Smooth muscle cell (in vitro differentiated cells): ENCODE measurements at regions not wholly inside any gene's neighbourhood (a gene's known extent, or its start where the extent isn't known, plus 50 kb on each side); places are given as distances from the start of the nearest gene placed in this dataset.

Experiments
- DNase-seq: peaks from one replicate; lab custom pipeline; 2025; ENCODE audit not compliant: unreplicated experiment; lab: John Stamatoyannopoulos, UW
- H2AFZ ChIP-seq: fragments of 200-600 bp; sonication (generic); 2 replicates; pipeline ENCODE4 v1.6.0; 2016; ENCODE audit warnings: antibody characterized with exemption, low read depth, mild to moderate bottlenecking
- H3F3A ChIP-seq: fragments of 200-600 bp; sonication (generic); 2 replicates; pipeline ENCODE4 v1.6.0; 2017; ENCODE audit warnings: antibody characterized with exemption, low read depth
- H3K27ac ChIP-seq: fragments of 200-600 bp; sonication (generic); 2 replicates; pipeline ENCODE4 v1.5.1; 2016; ENCODE audit warnings: low read depth, mild to moderate bottlenecking
- H3K27me3 ChIP-seq: fragments of 200-600 bp; sonication (generic); 2 replicates; pipeline ENCODE4 v1.6.1; 2016; ENCODE audit warnings: low read depth, mild to moderate bottlenecking
- H3K36me3 ChIP-seq: fragments of 200-600 bp; sonication (generic); 2 replicates; pipeline ENCODE4 v1.5.1; 2016; ENCODE audit warnings: low read depth
- H3K4me1 ChIP-seq: fragments of 200-600 bp; sonication (generic); 2 replicates; pipeline ENCODE4 v1.5.1; 2016; ENCODE audit warnings: low read depth
- H3K4me2 ChIP-seq: fragments of 200-600 bp; sonication (generic); 2 replicates; pipeline ENCODE4 v1.6.0; 2016; ENCODE audit warnings: mild to moderate bottlenecking
- H3K4me3 ChIP-seq: fragments of 200-600 bp; sonication (generic); 2 replicates; pipeline ENCODE4 v1.5.1; 2016; ENCODE audit warnings: mild to moderate bottlenecking
- H3K79me2 ChIP-seq: fragments of 200-600 bp; sonication (generic); 2 replicates; pipeline ENCODE4 v1.6.0; 2016; ENCODE audit warnings: low read depth, mild to moderate bottlenecking
- H3K9ac ChIP-seq: fragments of 200-600 bp; sonication (generic); 2 replicates; pipeline ENCODE4 v1.6.0; 2016; ENCODE audit warnings: low read depth
- H3K9me3 ChIP-seq: fragments of 200-600 bp; sonication (generic); replicated peaks from 2 replicates; pipeline ENCODE4 v1.5.1; 2016; ENCODE audit warnings: low read depth
- H4K20me1 ChIP-seq: fragments of 200-600 bp; sonication (generic); 2 replicates; pipeline ENCODE4 v1.6.0; 2016; ENCODE audit warnings: low read depth
- CTCF ChIP-seq: fragments of 200-600 bp; sonication (generic); IDR thresholded peaks from 2 replicates; pipeline ENCODE4 v1.5.1; 2017; ENCODE audit warnings: borderline replicate concordance, mild to moderate bottlenecking, antibody characterized with exemption; ENCODE audit not compliant: insufficient read depth, poor library complexity, severe bottlenecking
- WGBS: methylation state at CpG from one replicate; pipeline ENCODE4 v1.1.7; 2016; ENCODE audit warnings: low lambda C conversion rate; 5-methylcytosine and 5-hydroxymethylcytosine counted together

GRCh38 chr16:77014441-77014840 lies 176.5 kb upstream of the MON1B start:
- H3K9ac ChIP-seq: no peak overlapping the region
- no peaks in the 10 kb centered on the region for H3K4me1 ChIP-seq
- H3K4me2 ChIP-seq: no peak overlapping the region
- H3K4me3 ChIP-seq: no peak overlapping the region
- no peaks in the 10 kb centered on the region for H3K79me2 ChIP-seq
- H2AFZ ChIP-seq: no peak overlapping the region
- H3F3A ChIP-seq: peaks cover 11% of the 10 kb centered on the region
- no peaks in the 10 kb centered on the region for H3K27me3 ChIP-seq
- no peak overlapping the region for H3K27ac ChIP-seq
- H4K20me1 ChIP-seq: no peaks in the 10 kb centered on the region
- WGBS: 76% methylated on average over 2 of the region's 2 CpGs
- no peaks in the 10 kb centered on the region for H3K9me3 ChIP-seq
- no peaks in the 10 kb centered on the region for H3K36me3 ChIP-seq
- no peak for DNase-seq
- TF ChIP-seq CTCF: no peak

GRCh38 chr16:77030600-77030999 lies 160.4 kb upstream of the MON1B start:
- no peak for TF ChIP-seq CTCF
- 34% methylated on average over 1 of the region's 1 CpG for WGBS
- Histone ChIP-seq H3K27me3 (no peaks in the 10 kb centered on the region), H3K4me1 (no peaks in the 10 kb centered on the region), H4K20me1 (no peaks in the 10 kb centered on the region), H3K27ac (no peak overlapping the region), H3K79me2 (no peaks in the 10 kb centered on the region), H3K4me3 (no peak overlapping the region), H3K9ac (no peak overlapping the region), H3K9me3 (no peaks in the 10 kb centered on the region), H3F3A (peaks cover 6% of the 10 kb centered on the region), H3K36me3 (no peaks in the 10 kb centered on the region), H2AFZ (no peak overlapping the region), H3K4me2 (peak overlapping the region; percentile 59)
- DNase-seq: no peak

GRCh38 chr16:77033516-77033915 lies 157.5 kb upstream of the MON1B start:
- no peak overlapping the region for H3K27ac ChIP-seq
- peaks cover 6% of the 10 kb centered on the region for H3F3A ChIP-seq
- WGBS: 90% methylated on average over 2 of the region's 2 CpGs
- H3K27me3 ChIP-seq: no peaks in the 10 kb centered on the region
- no peak overlapping the region for H3K4me3 ChIP-seq
- no peak for TF ChIP-seq CTCF
- no peaks in the 10 kb centered on the region for H4K20me1 ChIP-seq
- no peak overlapping the region for H3K4me2 ChIP-seq
- no peaks in the 10 kb centered on the region for H3K79me2 ChIP-seq
- no peak for DNase-seq
- H3K9me3 ChIP-seq: no peaks in the 10 kb centered on the region
- H3K9ac ChIP-seq: no peak overlapping the region
- H3K4me1 ChIP-seq: no peaks in the 10 kb centered on the region
- H2AFZ ChIP-seq: no peak overlapping the region
- no peaks in the 10 kb centered on the region for H3K36me3 ChIP-seq

GRCh38 chr16:77035361-77035760 lies 155.6 kb upstream of the MON1B start:
- Histone ChIP-seq H3K9ac (no peak overlapping the region), H3K79me2 (no peaks in the 10 kb centered on the region), H3K27me3 (no peaks in the 10 kb centered on the region), H3K4me3 (no peak overlapping the region), H3K36me3 (no peaks in the 10 kb centered on the region), H3K4me2 (no peak overlapping the region), H3K9me3 (no peaks in the 10 kb centered on the region), H3K27ac (no peak overlapping the region), H3F3A (peaks cover 3% of the 10 kb centered on the region), H4K20me1 (no peaks in the 10 kb centered on the region), H3K4me1 (no peaks in the 10 kb centered on the region), H2AFZ (no peak overlapping the region)
- no peak for DNase-seq
- no peak for TF ChIP-seq CTCF
